CD4-positive, alpha-beta T cell treated with Interleukin-1 beta for 1 hour (primary cell): ENCODE measurements at regions not wholly inside any gene's neighbourhood (a gene's known extent, or its start where the extent isn't known, plus 50 kb on each side); places are given as distances from the start of the nearest gene placed in this dataset.
"Not testable (repeated sequence)": the region's sequence is repeated elsewhere in the genome, so short reads cannot be mapped to it uniquely, and the experiment has no call there.

Experiments
- DNase-seq, 2 donors: peaks; one replicate each; pipeline ENCODE4 v3.0.0-alpha.2; 2020 to 2022

GRCh38 chr6:27575594-27576361 is 102.9 kb upstream of the ZNF184 start:
- no peak for DNase-seq

DNA sequence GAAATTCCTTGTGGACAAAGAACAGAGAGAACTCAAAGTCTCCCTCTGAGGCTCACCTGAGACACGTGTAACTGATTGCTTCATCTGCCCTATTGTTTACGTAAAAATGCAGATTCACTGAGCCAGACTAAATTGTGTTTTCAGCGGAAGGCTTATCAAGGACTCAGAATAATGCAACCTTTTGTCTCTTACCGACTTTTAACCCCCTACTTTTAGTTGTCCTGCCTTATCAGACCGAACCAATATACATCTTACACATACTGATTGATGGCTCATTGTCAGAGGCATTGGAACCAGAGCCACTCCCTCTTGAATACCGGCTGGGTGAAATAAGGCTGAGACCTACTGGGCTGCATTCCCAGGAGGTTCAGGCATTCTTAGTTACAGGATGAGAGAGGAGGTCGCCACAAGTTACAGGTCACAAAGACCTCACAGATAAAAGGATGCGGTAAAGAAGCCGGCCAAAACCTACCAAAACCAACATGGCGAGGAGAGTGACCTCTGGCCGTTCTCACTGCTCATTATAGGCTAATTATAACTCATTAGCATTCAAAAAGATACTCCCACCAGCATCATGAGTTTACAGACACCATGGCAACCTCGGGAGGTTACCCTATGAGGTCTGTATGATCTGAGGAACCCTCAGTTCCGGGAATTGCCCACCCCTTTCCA is 95.5 kb upstream of the ZNF184 start:
- DNase-seq, result no peak

DNA sequence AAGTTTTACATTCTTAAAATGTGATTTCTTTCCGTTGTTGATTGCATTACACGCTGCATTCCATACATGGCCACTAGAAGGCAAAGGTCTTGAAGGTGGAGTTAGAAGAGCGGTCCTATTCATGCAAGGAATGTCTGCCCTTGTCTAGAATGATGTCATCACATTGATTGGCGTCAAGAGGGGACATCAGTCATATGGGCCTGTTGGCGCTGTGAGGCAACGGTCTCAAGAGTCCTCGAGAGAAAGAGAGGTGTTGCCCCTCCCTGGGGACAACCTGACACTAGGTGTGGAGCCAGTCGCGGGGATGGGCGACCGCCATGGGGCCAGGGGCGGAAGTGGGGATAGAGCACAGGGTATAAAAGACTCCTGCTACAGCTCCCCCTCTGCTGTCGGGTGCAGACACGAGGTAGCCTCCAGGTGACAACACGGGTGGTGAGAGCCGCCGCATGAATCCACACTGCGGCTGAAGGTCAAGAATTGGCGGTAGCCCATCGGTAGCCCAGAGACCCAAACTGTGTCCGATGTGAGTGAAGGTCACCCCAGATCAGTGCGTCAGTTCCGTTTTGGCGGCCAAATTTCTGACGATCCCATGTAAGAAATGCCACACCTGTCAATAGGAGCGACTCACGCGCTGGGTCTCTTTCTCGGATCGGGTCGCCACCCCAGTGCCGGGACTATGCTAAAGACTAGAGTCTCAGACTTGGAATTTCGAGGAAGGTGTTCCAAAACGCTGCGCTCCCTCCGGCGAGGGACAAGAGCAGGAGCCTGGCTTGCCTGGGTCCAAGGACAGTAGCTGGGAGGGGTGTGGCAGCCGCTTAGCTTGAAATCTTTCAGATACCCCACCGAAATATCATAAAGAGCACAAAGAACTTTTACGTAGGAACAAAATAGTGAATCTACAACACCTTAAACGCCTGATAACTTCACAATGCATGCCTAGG is 93.2 kb upstream of the ZNF184 start:
- DNase-seq, result no peak

GRCh38 chr6:27562027-27562410 is 89.1 kb upstream of the ZNF184 start:
- DNase-seq, result no peak

- no peak for DNase-seq
These were observed 85.3 kb upstream of the ZNF184 start for GRCh38 chr6:27558028-27558724.

DNA sequence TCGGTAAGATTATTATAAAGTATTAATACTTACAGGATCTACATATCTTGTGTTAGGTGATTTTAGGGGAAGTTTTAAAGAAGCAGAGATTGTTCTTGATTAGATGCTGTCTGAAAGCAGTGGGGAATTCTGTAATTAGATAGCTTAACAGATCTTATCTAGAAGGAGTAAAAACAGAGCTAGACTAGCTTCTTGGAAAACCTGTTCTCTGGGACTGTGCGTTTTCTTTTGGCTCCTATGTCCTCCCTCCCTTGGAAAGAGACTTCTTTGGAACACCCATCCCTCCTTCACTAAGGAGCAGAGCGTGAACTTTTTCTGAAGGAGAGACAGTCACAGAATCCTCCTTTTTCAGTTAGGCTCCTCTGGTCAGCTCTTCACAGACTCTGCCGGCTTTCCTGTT is 83.5 kb upstream of the ZNF184 start:
- DNase-seq, result no peak

GRCh38 chr6:27553123-27553904 is 80.4 kb upstream of the ZNF184 start:
- no peak for DNase-seq

GRCh38 chr6:27551607-27552006 is 78.7 kb upstream of the ZNF184 start:
- no peak for DNase-seq

- no peak for DNase-seq
These were observed 77.8 kb upstream of the ZNF184 start for GRCh38 chr6:27550692-27551091.

- not testable (repeated sequence) for DNase-seq
These were observed 76.3 kb upstream of the ZNF184 start for GRCh38 chr6:27549241-27549598.

DNA sequence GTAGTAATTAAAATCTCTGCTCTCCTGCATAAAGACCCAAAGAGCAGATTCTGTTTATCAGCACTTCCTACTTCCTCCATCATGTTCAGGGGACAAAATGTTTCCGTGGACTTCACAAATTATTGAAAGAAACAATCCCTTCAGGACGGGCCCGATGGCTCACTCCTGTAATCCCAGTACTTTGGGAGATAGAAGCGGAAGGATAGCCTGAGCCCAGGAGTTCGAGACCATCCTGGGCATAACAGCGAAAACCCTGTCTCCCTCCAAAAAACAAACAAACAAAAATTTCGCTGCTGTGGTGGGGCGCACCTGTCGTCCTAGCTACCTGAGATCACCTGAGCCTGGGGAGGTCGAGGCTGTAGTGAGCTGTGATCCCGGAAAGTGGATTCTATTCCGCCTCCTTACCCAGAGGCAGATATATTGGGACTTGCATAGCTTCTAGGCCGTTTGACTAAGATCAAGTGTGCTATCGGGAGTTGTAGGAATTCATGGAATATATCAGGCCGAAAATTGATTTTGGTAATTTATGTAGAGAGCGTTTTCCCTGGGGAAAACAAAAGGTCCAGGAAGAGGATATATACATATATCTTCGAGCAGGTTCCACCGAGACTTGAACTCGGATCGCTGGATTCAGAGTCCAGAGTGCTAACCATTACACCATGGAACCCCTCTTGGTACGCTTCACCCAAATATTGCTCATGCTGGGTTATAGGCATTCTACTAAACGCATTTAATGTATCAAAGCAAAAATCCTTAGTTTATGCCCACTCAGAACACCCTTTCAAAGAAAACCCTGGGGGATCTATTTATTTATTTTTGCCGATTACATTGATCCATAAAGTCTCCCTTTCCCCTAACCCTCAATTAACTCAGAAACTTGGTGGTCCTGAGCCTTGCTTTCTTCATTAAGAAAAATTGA is 74.5 kb upstream of the ZNF184 start:
- no peak for DNase-seq

GRCh38 chr6:27546522-27546921 is 73.6 kb upstream of the ZNF184 start:
- DNase-seq, result no peak

DNA sequence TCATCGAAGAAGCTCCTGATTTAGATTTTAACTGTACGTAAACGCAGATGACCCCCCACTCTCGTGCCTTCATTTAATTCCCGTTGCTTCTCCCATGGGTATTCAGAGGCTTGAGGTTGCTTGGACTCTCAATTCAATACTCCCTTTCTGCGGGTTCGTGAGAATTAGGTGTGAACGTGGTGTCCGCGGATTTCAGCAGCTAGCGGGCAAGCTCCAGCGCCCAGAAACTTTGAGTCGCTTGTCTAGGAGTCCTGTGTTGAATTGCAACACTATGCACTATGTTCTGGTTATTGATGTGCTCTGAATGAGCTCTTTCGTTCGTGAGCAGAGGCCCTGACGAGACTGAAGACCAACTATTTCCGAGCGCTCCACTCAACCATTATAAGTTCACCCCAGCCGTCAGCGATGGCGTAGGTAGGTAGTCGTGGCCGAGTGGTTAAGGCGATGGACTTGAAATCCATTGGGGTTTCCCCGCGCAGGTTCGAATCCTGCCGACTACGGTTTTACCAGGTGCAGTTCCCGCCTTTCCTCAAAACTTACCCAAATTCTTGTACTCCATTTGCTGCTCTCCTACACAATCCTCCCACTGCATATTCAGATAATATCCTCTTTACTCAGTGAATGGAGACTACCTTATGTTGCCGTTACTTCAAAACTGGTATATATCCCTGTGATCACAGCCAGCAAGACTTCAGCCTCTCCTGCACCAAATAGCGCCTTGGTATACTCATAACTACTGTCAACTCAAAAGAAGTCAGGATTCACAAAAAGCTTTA is 72.6 kb upstream of the ZNF184 start:
- DNase-seq, result no peak

DNA sequence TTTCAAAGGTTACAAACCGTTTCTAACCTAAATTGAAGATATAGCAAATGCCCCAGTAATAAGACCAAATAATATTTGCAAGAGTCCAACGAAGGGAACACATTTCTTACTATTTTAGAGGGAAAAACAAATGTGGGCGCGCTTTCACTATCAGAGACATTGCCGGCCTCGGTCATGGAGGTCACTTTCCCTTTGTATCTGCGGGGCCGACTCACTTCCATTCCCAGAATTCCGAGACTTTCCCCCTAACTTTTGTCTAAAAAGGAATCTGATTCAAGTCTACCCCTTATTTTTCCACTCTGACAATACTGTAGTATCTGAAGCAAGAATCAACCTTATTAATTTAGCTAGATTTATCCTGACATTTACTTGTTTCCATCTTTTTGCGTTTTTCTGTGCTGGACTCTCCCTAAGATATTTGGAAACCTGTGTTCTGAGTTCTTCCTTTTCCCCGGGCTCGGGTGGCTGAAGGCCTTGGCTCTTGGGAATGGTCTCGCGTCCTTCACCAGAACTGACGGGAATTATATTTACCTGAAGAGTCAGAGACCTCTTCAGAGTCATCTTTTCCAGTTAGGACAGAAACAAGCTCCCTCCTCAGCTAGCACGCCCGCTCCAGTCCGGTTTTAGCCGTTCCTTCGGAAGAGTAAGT is 71.8 kb upstream of the ZNF184 start:
- DNase-seq, result no peak

DNA sequence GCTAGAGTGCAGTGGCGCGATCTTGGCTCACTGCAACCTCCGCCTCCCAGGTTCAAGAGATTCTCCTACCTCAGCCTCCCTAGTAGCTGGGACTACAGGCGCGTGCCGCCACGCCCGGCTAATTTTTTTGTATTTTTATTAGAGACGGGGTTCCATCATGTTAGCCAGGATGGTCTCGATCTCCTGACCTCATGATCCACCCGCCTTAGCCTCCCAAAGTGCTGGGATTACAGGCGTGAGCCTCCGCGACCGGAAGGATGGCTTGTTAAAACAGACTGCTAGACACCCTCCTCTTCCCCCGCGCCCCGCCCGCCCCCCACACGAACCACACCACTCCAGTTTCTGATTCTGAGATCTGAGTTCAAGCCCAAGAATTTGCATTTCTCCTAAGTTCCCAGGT is 71.2 kb upstream of the ZNF184 start:
- not testable (repeated sequence) for DNase-seq

DNA sequence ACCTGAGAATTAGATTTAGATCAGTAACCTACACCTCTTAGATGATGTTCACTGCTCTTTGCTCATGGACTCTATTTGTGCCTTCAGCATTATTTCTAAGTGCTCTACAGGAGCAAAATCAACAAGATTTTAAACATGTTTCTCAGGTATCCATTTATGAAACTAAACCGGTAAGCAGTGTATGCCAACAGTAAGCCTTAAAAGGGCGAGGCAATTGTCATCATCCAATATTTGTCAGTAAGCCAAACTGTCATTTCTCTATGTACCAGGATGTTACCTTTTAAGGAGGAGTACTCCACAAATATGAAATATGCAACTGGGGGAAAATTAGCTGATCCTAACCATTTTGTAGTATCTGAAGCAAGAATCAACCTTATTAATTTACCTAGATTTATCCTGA is 69.6 kb upstream of the ZNF184 start:
- no peak for DNase-seq

DNA sequence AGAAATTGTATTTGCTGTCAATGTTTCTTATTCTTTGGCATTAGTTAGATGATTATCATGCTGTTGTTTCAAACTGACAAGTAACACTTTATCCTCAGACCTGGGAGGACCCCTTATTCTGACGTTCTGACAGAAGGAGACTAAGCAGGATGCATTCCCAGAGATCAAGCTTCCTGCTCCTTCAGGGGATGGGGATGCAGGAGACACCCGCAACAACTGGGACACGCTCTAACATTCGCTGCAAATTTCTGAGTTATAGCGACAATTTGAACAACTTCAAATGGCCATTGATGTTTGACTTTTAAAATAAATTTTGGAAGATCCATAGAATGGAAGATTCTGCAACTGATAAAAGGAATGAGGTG is 69.0 kb upstream of the ZNF184 start:
- no peak for DNase-seq

- DNase-seq, result no peak
These were observed 68.5 kb upstream of the ZNF184 start for GRCh38 chr6:27541212-27541932.

- DNase-seq, result no peak
These were observed 66.6 kb upstream of the ZNF184 start for GRCh38 chr6:27539551-27539950.
